ENCODE measurements at regions not wholly inside any gene's neighbourhood (a gene's known extent, or its start where the extent isn't known, plus 50 kb on each side); places are given as distances from the start of the nearest gene placed in this dataset.

GRCh38 chr3:195015021-195015420 lies 255.9 kb downstream of the XXYLT1 start:
- no peak for TF ChIP-seq REST (IDR thresholded peaks at IDR 0.05)
- TF ChIP-seq BCL3 (IDR thresholded peaks at IDR 0.05): no peak
- no peak for TF ChIP-seq E2F6 (IDR thresholded peaks at IDR 0.05; ENCODE audit: borderline replicate concordance, low read depth)
- no peak for TF ChIP-seq EP300 (IDR thresholded peaks at IDR 0.05)
- TF ChIP-seq POLR2A (IDR thresholded peaks at IDR 0.05; ENCODE audit: low read length): no peak
- no peak for TF ChIP-seq HDAC2 (IDR thresholded peaks at IDR 0.05)
- TF ChIP-seq, protein P1, sequence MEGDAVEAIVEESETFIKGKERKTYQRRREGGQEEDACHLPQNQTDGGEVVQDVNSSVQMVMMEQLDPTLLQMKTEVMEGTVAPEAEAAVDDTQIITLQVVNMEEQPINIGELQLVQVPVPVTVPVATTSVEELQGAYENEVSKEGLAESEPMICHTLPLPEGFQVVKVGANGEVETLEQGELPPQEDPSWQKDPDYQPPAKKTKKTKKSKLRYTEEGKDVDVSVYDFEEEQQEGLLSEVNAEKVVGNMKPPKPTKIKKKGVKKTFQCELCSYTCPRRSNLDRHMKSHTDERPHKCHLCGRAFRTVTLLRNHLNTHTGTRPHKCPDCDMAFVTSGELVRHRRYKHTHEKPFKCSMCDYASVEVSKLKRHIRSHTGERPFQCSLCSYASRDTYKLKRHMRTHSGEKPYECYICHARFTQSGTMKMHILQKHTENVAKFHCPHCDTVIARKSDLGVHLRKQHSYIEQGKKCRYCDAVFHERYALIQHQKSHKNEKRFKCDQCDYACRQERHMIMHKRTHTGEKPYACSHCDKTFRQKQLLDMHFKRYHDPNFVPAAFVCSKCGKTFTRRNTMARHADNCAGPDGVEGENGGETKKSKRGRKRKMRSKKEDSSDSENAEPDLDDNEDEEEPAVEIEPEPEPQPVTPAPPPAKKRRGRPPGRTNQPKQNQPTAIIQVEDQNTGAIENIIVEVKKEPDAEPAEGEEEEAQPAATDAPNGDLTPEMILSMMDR (IDR thresholded peaks at IDR 0.05): no peak
- TF ChIP-seq CHD2 (IDR thresholded peaks at IDR 0.05; ENCODE audit: low read length, partially characterized antibody): no peak
- TF ChIP-seq TFCP2L1 (CRISPR knock-in tag; IDR thresholded peaks at IDR 0.05): no peak
- TF ChIP-seq SREBF2 (IDR thresholded peaks at IDR 0.05): no peak
- no peak for TF ChIP-seq MAFK (IDR thresholded peaks at IDR 0.05; ENCODE audit: partially characterized antibody)

Measured in A549 (cell line).